Stimulated activated naive CD8-positive, alpha-beta T cell treated with anti-CD3 and anti-CD28 coated beads, Interleukin-15, amount 100 ng/mL, for 72 hours (primary cell): ENCODE measurements at regions not wholly inside any gene's neighbourhood (a gene's known extent, or its start where the extent isn't known, plus 50 kb on each side); places are given as distances from the start of the nearest gene placed in this dataset.

Experiments used
- ATAC-seq: fragments of 150-1000 bp; cut with Tn5 transposase; 2 replicates; pipeline ENCODE4 v1.10.0; 2021; ENCODE audit warnings: mild to moderate bottlenecking, moderate library complexity
- DNase-seq, 2 donors: peaks; one replicate each; pipeline ENCODE4 v3.0.0; 2021 to 2022
- H3K27ac Mint-ChIP-seq, 2 donors: one replicate each; pipeline ENCODE4 v1.8.0; 2022; ENCODE audit warnings: mild to moderate bottlenecking in 2 of 2, mixed read lengths in 2 of 2, moderate library complexity in 2 of 2
- H3K27me3 Mint-ChIP-seq: one replicate; pipeline ENCODE4 v1.8.0; 2022; ENCODE audit warnings: mixed read lengths
- H3K4me1 Mint-ChIP-seq: one replicate; pipeline ENCODE4 v1.8.0; 2022; ENCODE audit warnings: mild to moderate bottlenecking, mixed read lengths
- H3K4me3 Mint-ChIP-seq, 2 donors: one replicate each; pipeline ENCODE4 v1.8.0; 2022; ENCODE audit warnings: mild to moderate bottlenecking in 2 of 2, mixed read lengths in 2 of 2, moderate library complexity in 1 of 2
- H3K9me3 Mint-ChIP-seq, 2 donors: one replicate each; pipeline ENCODE4 v1.8.0; 2022; ENCODE audit warnings: mixed read lengths in 2 of 2

DNA sequence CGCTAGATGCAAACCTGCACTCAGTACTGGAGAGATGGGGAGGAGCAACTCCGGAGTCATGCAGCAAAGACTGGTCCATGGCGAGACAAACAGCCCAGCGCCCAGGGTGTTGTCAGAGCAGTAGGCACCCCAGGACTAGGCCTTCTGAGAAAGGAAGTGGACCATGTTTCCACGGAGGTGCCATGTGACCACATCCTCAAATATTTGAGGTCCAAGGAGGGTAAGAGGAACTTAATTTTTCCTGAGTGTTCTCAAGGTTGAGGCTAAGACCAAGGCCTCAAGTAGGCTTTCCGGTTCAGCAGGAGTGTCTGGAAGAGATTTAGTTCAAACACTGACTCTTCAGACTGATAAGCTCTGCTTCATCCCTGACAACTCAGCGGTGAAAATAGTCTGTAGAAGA, 186.2 kb downstream of the RHOU start:
- Mint-ChIP-seq H3K4me1 (peaks cover 8% of the 10 kb centered on the region), H3K4me3 (no peak overlapping the region), H3K27ac (no peak overlapping the region), H3K27me3 (no peaks in the 10 kb centered on the region), H3K9me3 (peaks cover 0 to 8% of the 10 kb centered on the region in 2 donors)
- no peak for ATAC-seq
- DNase-seq: no peak

DNA sequence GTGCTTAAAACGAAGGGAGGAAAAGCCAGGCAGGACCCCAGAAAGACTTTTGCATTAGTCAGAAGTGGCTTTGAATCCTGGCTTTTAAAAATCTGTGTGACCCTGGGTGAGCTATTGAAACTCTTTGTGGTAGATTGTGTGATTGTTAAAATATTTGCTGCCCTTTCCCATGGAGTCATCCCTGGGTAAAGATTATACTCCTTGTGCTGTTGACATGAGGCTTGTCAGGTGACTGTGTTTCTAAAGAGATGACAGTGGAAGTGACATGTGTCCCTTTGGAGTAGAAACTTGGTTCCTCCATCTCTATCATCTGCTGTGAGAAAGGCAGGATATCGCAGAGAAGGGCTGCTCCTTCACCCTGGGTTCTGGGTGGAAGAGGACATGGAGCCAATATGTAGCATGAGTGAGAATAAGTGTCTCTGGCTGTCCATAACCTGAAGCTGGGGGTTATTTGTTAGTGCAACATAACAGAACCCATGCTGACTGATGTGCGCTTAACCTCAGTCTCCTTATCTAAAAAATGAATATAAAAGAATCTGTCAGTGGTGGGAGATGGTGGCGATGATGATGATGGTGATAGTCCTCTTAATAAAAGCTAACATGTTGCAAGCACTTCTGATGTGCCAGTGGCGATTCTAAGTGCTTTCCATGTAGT, 187.6 kb downstream of the RHOU start:
- no peak overlapping the region for H3K27ac Mint-ChIP-seq
- H3K27me3 Mint-ChIP-seq: no peaks in the 10 kb centered on the region
- H3K4me1 Mint-ChIP-seq: peaks cover 10% of the 10 kb centered on the region
- ATAC-seq: no peak
- DNase-seq: no peak
- peaks cover 0 to 8% of the 10 kb centered on the region in 2 donors for H3K9me3 Mint-ChIP-seq
- no peak overlapping the region for H3K4me3 Mint-ChIP-seq

DNA sequence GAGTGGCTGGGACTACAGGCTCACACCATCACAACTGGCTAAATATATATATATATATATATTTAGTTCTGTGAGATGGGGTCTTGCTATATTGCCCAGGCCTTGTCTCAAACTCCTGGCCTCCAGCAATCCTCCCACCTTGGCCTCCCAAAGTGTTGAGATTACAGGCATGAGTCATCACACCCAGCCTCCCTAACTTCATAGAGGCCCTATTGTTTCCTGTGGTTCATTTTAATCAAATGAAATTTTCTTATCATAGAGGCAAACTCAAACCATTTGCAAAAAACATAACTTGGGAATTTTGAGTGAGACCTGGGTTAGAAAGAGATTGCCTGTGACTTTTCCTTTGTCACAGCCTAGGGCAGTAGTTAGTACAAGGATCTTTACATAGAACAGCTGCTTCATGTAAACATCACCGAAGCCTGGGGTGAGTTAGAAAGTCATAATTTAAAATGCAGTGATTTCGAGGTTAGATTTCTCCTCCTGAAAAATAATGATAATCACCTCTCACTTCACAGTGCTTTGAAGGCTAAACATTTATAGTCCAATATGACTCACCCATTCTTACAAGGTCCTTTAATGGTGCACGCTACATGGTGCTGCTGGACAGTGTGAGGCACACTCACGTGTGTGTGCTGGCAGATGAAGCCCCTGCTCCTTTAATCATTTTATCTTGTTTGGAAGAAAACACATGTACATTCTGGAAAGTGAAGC, 188.9 kb downstream of the RHOU start:
- ATAC-seq (no peak), DNase-seq (no peak)
- no peak overlapping the region for H3K4me3 Mint-ChIP-seq
- H3K27ac Mint-ChIP-seq: no peak overlapping the region
- peaks cover 20% of the 10 kb centered on the region for H3K4me1 Mint-ChIP-seq
- H3K27me3 Mint-ChIP-seq: no peaks in the 10 kb centered on the region
- peaks cover 0 to 8% of the 10 kb centered on the region in 2 donors for H3K9me3 Mint-ChIP-seq

DNA sequence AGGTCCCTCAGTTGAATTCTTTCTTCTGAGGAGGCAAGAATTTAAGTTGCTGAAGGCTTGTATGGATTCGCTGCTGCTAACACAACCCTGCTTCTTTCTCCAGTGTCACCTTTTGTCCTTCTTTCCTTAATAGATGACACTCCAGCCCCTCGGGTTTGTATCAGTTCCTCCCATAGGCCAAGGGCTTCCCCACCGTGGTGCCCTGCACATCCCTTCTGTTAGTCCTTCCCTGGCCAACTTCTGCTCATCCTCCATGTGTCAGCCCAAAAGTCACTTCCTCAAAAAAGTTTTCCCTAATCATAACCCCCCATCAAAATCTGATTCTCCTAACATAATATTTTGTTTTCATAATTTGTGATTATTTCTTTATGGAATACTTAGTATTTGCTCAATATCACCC, 190.4 kb downstream of the RHOU start:
- peaks cover 20% of the 10 kb centered on the region for H3K4me1 Mint-ChIP-seq

DNA sequence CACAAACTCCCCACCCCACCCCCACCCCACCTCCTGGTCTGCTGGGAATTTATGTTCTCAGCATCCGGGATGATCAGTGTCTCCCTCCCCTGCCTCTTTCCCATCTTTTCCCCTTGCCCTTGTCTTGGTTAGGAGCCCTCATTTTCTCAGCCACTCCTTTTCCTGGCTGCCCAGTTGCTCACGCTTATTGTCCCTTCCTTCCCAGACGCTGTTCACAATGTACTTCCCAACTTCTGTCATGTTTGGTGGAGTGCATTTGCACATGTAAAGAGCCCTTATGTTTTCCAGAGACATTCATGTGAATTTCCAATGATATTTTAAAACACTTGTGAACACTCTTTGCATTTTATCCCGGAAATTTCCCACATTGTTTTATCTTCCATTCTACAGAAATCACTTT, 192.1 kb downstream of the RHOU start:
- no peak for ATAC-seq
- H3K4me3 Mint-ChIP-seq: no peak overlapping the region
- H3K27ac Mint-ChIP-seq: no peak overlapping the region
- H3K4me1 Mint-ChIP-seq: peaks cover 12% of the 10 kb centered on the region
- H3K9me3 Mint-ChIP-seq: peaks cover 0 to 8% of the 10 kb centered on the region in 2 donors
- DNase-seq: no peak
- no peaks in the 10 kb centered on the region for H3K27me3 Mint-ChIP-seq

More for the DNA sequence above, 190.4 kb downstream of the RHOU start:
- ATAC-seq: no peak
- Mint-ChIP-seq H3K4me3 (no peak overlapping the region), H3K9me3 (peaks cover 0 to 8% of the 10 kb centered on the region in 2 donors), H3K27ac (no peak overlapping the region), H3K27me3 (no peaks in the 10 kb centered on the region)
- no peak for DNase-seq

DNA sequence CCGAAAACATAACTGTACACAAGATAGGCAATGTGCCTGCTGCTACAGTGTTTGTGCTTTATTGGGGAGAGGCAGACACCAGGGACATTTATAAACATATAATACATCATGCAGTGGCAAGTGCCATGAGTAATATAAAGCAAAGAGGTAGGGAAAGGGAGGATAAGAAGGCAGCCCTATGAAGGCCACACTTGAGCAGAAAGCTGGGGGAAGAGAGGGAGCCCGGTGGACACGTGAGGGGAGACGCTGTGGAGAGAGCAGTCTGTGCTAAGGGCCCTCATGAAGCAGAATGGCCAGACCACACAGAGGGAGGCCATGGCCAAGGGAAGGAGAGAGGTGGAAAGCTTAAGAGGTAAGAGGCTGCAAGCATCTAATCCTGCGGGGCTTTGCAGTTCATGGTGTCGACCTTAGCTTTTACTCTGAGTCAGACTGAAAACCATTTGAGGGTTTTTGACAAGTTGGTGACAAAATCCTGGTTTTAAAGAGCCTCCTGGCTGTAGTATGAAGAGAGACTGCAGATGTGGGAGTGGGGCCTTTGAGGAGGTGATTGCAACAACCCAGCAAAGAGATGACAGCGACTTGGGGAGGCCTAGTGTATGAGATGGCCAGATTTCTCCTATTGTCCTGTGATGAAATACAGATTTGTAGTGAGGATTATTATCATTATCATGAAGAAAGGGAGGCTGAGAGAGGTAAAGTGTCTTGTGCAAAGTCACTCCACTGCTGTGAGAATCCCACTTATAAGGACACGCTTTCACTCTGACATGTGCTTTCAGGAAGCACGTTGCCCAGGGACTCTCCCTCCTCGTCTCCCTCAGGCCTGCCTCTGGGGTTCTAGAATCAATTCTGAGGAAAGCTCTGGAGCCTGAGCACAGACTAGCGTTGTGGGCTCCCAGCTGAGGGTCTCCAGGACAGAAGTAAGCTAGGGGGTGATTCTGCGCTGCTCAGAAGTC, 192.9 kb downstream of the RHOU start:
- Mint-ChIP-seq H3K27me3 (no peaks in the 10 kb centered on the region), H3K4me3 (peak overlapping the region in 1 of 2 donors; percentile 13), H3K27ac (peak overlapping the region in 1 of 2 donors; percentile 23), H3K4me1 (peaks cover 12% of the 10 kb centered on the region), H3K9me3 (peaks cover 0 to 8% of the 10 kb centered on the region in 2 donors)
- DNase-seq (peak; percentile 17 to 19), ATAC-seq (peak; percentile 88)

DNA sequence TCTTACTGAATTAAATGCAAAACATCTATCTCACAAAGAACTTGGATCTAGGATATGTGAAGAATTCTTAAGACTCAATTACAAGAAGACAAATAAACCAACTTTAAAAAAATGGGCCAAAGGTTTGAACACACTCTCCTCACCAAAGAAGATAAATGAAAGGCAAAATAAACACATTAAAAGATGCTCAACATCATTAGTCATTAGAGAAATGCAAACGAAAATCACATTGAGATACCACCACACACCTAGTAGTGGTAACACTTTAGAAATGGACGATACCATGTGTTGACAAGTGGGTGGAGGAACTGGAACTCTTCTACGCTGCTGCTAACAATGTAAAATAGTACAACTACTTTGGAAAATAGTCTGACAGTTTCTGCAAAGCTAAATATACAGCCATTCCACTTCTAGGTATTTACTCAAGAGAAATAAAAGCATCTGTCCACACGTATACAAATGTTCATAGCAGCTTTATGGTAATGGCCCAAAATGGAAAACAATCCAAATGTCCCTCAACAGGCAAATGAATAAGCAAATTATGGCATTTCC, 194.3 kb downstream of the RHOU start:
- Mint-ChIP-seq H3K27me3 (no peaks in the 10 kb centered on the region), H3K4me1 (peaks cover 12% of the 10 kb centered on the region), H3K9me3 (peaks cover 0 to 8% of the 10 kb centered on the region in 2 donors), H3K4me3 (no peak overlapping the region), H3K27ac (no peak overlapping the region)
- DNase-seq (no peak), ATAC-seq (no peak)

DNA sequence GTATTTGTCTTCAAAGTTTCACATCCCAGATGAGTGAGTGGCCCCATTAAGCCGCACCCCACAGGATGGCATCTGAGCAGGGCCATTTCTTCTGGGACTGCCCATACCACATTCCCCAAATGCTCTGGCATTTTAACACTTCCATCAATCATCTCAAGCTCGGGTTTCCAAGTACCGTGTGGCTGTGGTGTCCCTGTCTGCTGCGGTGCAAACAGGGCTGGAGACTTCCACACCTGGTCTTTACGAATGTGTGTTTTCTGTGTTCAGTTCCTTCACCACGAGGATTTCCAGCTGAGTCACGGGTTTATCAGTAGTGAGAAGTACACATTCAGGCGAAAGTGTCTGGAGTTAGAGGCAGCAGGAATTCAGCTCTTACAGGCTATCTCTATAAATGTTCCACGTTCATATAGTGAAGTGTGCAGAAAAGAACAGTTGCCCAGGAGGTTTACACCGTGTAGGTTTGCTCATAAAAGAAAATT, 195.2 kb downstream of the RHOU start:
- peaks cover 0 to 8% of the 10 kb centered on the region in 2 donors for H3K9me3 Mint-ChIP-seq
- H3K4me1 Mint-ChIP-seq: peaks cover 13% of the 10 kb centered on the region
- H3K4me3 Mint-ChIP-seq: no peak overlapping the region
- no peak overlapping the region for H3K27ac Mint-ChIP-seq
- DNase-seq: no peak
- H3K27me3 Mint-ChIP-seq: no peaks in the 10 kb centered on the region
- no peak for ATAC-seq

DNA sequence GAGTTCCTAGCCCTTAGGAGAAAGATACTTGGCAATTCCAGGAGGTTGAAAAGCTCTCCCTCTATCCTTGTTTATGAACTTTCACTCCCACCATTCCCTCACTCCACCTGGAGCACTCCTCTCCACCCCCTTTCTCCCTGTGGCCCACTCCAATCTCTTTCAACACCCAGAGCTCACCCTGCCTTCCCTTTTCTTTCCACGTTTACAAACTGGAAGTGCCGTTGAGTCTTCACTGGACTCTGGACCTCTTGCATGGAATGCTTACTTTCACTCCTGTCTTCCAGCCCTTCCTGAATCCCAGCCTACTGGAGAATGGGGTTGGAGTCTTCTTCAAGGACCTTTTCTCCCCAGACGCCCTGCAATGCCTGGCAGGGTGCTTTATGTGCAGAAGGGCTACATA, 198.5 kb downstream of the RHOU start:
- no peaks in the 10 kb centered on the region for H3K9me3 Mint-ChIP-seq
- ATAC-seq (no peak), DNase-seq (no peak)
- H3K27ac Mint-ChIP-seq: no peak overlapping the region
- H3K4me3 Mint-ChIP-seq: no peak overlapping the region
- H3K4me1 Mint-ChIP-seq: peaks cover 34% of the 10 kb centered on the region
- no peaks in the 10 kb centered on the region for H3K27me3 Mint-ChIP-seq

DNA sequence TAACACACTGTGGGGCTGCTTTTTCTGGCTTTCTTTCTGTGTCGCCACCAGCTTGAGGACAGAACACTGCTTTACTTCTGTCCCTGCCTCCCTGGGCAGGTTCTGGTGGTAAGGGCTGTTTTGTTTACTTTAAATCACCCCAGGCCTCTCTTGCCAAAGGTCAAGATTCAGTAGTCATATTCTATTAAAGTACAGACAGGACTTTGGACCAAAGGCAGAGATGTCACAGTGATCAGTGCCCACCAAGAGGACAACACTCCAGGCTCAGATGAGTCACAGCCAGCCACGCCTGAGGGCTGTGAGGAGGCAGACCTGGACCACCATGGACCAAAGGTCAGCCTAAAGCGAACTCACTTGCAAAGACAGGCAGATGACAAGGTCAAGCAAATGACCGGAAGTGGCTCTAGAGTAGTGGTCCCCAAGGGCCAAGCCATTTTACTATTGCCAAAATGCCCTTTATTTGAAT, 200.0 kb downstream of the RHOU start:
- Mint-ChIP-seq H3K4me1 (peaks cover 42% of the 10 kb centered on the region), H3K27me3 (no peaks in the 10 kb centered on the region), H3K9me3 (no peaks in the 10 kb centered on the region), H3K4me3 (no peak overlapping the region), H3K27ac (no peak overlapping the region)
- DNase-seq (no peak), ATAC-seq (no peak)

DNA sequence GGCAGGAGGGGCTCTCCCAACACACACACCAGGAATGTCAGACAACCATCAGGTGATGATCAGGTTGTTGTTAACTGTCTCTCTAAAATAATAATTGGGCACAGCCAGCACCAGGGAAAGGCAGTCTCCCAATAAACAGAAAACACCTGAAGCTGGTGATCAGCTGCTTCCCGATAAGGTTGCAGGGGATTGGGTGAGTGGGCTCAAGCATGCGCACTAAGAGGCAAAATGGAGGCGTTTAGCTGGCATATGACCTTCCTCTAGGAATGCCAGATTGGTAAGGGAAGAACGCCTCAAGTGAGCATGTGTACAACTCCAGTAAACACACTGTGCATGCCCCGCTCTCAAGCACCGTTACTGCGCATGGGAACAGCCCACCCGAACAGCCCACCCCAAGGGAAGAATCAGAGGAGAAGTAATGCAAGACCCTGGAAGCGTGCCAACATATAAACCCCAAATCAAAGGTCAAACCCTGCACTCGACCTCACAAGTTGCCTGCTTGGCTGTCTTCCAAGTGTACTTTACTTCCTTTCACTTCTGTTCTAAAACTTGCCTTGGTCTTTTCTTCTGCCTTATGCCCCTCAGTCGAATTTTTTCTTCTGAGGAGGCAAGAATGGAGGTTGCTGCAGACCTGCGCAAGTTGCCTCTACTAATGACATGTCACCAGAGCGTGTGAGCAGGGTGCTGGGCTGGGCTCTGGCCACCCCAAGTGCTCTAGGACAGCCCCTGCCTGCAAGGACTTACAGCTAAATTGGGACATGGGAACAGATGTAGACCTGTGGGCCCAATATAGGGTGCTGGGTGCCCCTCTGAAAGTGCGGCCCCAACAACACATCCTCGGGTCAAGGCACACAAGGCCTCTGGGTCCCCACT, 200.8 kb downstream of the RHOU start:
- DNase-seq: peak; percentile 12 to 17
- no peaks in the 10 kb centered on the region for H3K9me3 Mint-ChIP-seq
- H3K4me1 Mint-ChIP-seq: peaks cover 42% of the 10 kb centered on the region
- no peak for ATAC-seq
- no peaks in the 10 kb centered on the region for H3K27me3 Mint-ChIP-seq
- H3K27ac Mint-ChIP-seq: peak overlapping the region; percentile 62 to 79
- no peak overlapping the region for H3K4me3 Mint-ChIP-seq

DNA sequence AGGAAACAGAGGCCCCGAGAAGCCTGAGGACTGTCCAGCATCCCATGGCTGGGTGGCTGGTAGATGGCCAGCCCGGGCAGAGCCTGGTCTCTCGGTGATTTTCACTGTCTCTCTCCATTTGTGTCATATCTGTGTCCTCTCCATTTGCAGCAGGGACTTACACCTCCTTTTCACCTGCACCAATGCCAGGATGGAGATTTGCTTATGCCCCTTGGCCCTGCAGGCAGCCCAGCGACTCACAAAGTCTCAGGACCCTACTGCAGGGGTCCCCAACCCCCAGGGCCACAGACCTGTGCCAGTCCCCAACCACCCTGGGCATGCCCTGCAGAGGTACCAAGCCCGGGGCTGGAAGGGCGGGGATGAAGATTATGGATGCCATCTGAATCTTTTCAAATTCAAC, 201.6 kb downstream of the RHOU start:
- H3K4me3 Mint-ChIP-seq: peak overlapping the region in 1 of 2 donors; percentile 52

DNA sequence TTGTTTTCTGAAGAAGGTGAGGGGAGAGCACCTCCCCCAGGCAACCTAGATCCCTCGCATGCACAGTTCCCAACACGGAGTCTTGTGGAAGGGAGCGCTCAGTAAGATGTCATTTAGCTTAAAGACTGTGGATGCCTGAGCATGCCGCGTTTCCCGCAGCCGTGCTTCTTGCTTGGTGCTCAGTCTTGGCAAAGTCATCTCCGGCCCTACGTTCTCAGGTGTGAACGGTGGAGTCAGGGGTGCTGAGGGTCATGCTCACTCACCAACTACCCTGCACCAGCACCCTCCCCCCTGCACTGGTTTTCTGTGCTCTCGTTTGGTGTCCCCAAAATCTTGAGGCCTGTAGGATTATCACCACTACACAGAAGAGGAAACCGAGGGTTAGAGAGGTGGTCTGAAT, 202.1 kb downstream of the RHOU start:
- H3K27me3 Mint-ChIP-seq: no peaks in the 10 kb centered on the region
- no peak overlapping the region for H3K27ac Mint-ChIP-seq
- H3K4me3 Mint-ChIP-seq: no peak overlapping the region
- DNase-seq: no peak
- ATAC-seq: no peak
- peaks cover 42% of the 10 kb centered on the region for H3K4me1 Mint-ChIP-seq
- H3K9me3 Mint-ChIP-seq: no peaks in the 10 kb centered on the region

More for the DNA sequence above, 201.6 kb downstream of the RHOU start:
- Mint-ChIP-seq H3K9me3 (no peaks in the 10 kb centered on the region), H3K4me1 (peaks cover 42% of the 10 kb centered on the region), H3K27ac (no peak overlapping the region), H3K27me3 (no peaks in the 10 kb centered on the region)
- DNase-seq (no peak), ATAC-seq (no peak)

DNA sequence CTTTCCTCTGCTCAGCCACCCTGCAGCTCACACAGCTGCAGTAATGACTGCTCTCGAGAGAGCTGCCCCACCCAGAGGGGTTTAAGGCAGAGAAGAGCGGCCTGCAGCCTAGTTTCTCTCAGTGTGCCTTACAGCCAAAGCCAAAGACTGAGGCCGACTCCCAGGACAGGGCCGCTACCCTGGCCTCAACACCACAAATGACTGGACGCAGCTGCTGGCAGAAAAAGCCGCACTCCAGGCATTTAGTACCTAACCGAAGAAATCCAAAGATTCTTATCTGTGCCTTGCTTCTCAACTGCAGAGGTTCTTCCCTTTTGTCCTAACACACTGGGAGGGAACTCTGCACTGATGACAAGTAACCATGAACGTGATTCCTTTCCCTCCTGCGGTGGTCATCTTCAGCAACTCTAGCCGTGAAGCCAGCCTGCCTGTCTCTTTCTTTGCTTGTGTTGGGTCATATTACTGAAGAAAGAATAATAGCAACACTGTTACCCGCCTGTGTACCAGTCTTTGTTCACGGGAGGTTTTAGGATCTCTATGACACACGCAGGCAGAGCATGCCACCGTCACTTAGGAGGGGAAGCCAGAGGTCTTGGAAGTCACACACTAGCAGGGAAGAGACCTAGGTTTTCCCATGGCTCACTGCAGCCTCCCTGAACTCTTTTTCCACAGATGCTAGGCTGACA, 202.7 kb downstream of the RHOU start:
- H3K4me1 Mint-ChIP-seq: peaks cover 42% of the 10 kb centered on the region
- no peaks in the 10 kb centered on the region for H3K9me3 Mint-ChIP-seq
- peak overlapping the region; percentile 5 to 60 for H3K4me3 Mint-ChIP-seq
- H3K27me3 Mint-ChIP-seq: no peaks in the 10 kb centered on the region
- H3K27ac Mint-ChIP-seq: peak overlapping the region; percentile 85 to 90
- ATAC-seq (peak; percentile 42), DNase-seq (no peak)
